Common myeloid progenitor, CD34-positive (primary cell): ENCODE measurements at regions not wholly inside any gene's neighbourhood (a gene's known extent, or its start where the extent isn't known, plus 50 kb on each side); places are given as distances from the start of the nearest gene placed in this dataset.

Experiments
- CTCF ChIA-PET: fragments of 350-600 bp; sonication (Branson Sonifier 250); formaldehyde crosslinking; loops from one replicate; lab custom pipeline; 2021; ENCODE audit warnings: antibody characterized with exemption; lab: Charles Lee
- POLR2A ChIA-PET: fragments of 350-600 bp; sonication (Branson Sonifier 250); formaldehyde crosslinking; loops from one replicate; lab custom pipeline; 2021; ENCODE audit warnings: antibody characterized with exemption; lab: Charles Lee
- DNase-seq, 3 donors: peaks; one replicate each; pipeline versions ENCODE4 v3.0.0 to v3.0.0-alpha.2; 2013
- H3K27ac ChIP-seq, 2 experiments: 1 replicate in 1 of 2; 2 replicates in 1 of 2; pipeline ENCODE4 v1.7.0; 2013; ENCODE audit warnings: inconsistent platforms in 2 of 2, low read length in 2 of 2, mild to moderate bottlenecking in 2 of 2, low read depth in 1 of 2, moderate library complexity in 1 of 2; ENCODE audit not compliant: severe bottlenecking in 2 of 2, insufficient read depth in 1 of 2, poor library complexity in 1 of 2
- H3K27me3 ChIP-seq, 5 experiments: replicated peaks in 2 of 5; 1 replicate in 3 of 5; 2 replicates in 2 of 5; pipeline versions ENCODE4 v1.6.1 to v1.7.0; 2013; ENCODE audit warnings: low read length in 4 of 5, mild to moderate bottlenecking in 2 of 5, moderate library complexity in 2 of 5, inconsistent platforms in 1 of 5; ENCODE audit not compliant: insufficient read depth in 5 of 5, control insufficient read depth in 4 of 5
- H3K36me3 ChIP-seq, 4 experiments: 1 replicate in 2 of 4; 2 replicates in 2 of 4; pipeline versions ENCODE4 v1.6.1 to v1.7.0; 2013; ENCODE audit warnings: low read length in 3 of 4, control low read depth in 1 of 4, mild to moderate bottlenecking in 1 of 4; ENCODE audit not compliant: control insufficient read depth in 4 of 4, insufficient read depth in 4 of 4
- H3K4me1 ChIP-seq, 4 experiments: 1 replicate in 3 of 4; 2 replicates in 1 of 4; pipeline versions ENCODE4 v1.6.1 to v1.7.1; 2013; ENCODE audit warnings: low read length in 3 of 4, mild to moderate bottlenecking in 3 of 4, control low read depth in 1 of 4, inconsistent platforms in 1 of 4, moderate library complexity in 1 of 4; ENCODE audit not compliant: control insufficient read depth in 4 of 4, insufficient read depth in 4 of 4; ENCODE audit errors: control extremely low read depth in 1 of 4
- H3K4me3 ChIP-seq, 7 experiments: 1 replicate in 4 of 7; 2 replicates in 3 of 7; pipeline versions ENCODE4 v1.5.1 to v1.7.0; 2013; ENCODE audit warnings: mild to moderate bottlenecking in 7 of 7, low read length in 6 of 7, moderate library complexity in 6 of 7, inconsistent platforms in 2 of 7, low read depth in 2 of 7, control low read depth in 1 of 7; ENCODE audit not compliant: insufficient read depth in 4 of 7, control insufficient read depth in 1 of 7; ENCODE audit errors: extremely low read depth in 1 of 7
- H3K9me3 ChIP-seq, 5 experiments: 1 replicate in 4 of 5; 2 replicates in 1 of 5; pipeline versions ENCODE4 v1.6.1 to v1.7.1; 2013; ENCODE audit warnings: low read length in 4 of 5, mild to moderate bottlenecking in 2 of 5, inconsistent platforms in 1 of 5, low read depth in 1 of 5, moderate library complexity in 1 of 5; ENCODE audit not compliant: control insufficient read depth in 4 of 5, insufficient read depth in 2 of 5; ENCODE audit errors: control extremely low read depth in 1 of 5
- WGBS: methylation state at CpG from one replicate; pipeline ENCODE4 v1.1.5; 2013; ENCODE audit not compliant: insufficient coverage; 5-methylcytosine and 5-hydroxymethylcytosine counted together

DNA sequence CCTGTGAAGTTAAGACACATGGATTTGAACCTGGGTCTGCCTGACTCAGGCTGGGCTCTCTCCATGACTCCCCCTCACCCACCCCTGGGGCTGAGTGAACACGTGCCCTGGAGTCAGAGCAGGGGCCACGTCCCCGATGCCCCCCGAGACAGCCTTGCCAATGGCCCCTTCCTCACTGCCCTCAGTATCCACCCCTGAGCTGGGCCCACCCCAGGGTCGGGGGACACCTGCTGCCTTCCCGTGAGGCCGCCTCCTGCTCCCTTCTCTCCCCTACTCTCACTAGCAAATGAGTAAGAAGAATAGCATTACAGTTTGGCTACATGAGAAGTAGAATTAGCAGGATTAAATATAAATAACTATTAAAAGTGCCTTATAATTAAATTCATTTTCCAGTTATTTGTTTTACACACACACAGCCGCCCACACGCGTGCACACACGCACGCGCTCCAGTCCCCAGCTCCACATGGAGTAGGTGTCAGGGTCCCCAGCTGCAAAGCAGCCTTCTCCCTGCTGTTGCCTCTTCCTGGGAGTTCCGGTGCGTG is 117.4 kb upstream of the LINGO1 start:
- no peak for DNase-seq
- ChIA-PET CTCF (no interaction called here), POLR2A (no interaction called here)
- H3K4me1 ChIP-seq, result no peaks in the 10 kb centered on the region
- 94% methylated on average over 12 of the region's 15 CpGs for WGBS
- H3K27me3 ChIP-seq, result peaks cover 0 to 2% (median 0%) of the 10 kb centered on the region in 5 experiments
- no peaks in the 10 kb centered on the region for H3K9me3 ChIP-seq
- H3K36me3 ChIP-seq, result no peaks in the 10 kb centered on the region
- H3K27ac ChIP-seq, result no peak overlapping the region
- no peak overlapping the region for H3K4me3 ChIP-seq

DNA sequence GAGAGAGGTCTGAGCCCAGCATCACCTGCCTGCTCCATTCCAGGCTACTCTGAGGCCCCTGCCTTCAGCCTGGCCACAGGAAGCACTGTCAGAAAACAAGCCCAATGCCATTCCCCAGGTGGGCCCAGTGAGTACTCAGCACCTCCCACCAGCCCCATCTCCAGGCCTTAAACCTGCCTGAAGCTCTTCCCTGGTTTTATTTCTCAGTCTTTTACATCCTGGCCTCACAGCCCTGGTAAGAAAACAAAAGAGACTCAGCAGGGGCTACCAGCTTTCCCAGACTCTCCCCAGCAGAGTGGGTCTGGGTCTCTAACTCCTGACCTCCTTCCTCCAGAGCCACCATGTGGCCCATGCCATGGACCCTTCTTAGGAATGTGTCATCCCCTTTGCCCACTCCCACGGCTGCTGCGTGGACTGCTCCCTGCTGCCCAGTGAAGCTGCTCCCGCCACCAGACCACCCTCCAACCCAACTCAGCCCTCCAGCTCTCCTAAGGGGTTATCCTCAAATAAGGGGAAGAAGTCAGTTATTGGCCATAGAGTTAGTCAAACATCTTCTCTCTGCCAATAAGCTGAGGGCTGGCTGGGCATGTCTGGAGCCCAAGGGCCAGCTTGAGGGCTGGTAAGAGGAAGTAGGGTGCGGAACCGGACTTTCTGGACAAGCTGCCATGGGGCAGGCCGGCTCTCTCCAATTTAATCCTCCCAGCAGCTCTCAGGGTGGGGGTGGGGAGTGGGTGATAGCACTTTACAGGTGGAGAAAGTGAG is 116.7 kb upstream of the LINGO1 start:
- no peaks in the 10 kb centered on the region for H3K4me1 ChIP-seq
- ChIA-PET POLR2A (no interaction called here), CTCF (no interaction called here)
- no peaks in the 10 kb centered on the region for H3K9me3 ChIP-seq
- no CpG with 5 or more reads among the region's 6 CpGs for WGBS
- peaks cover 0 to 2% (median 0%) of the 10 kb centered on the region in 5 experiments for H3K27me3 ChIP-seq
- no peaks in the 10 kb centered on the region for H3K36me3 ChIP-seq
- H3K4me3 ChIP-seq, result no peak overlapping the region
- no peak for DNase-seq
- H3K27ac ChIP-seq, result no peak overlapping the region

- H3K36me3 ChIP-seq, result no peaks in the 10 kb centered on the region
- DNase-seq, result no peak
- 93% methylated on average over 8 of the region's 10 CpGs for WGBS
- H3K4me3 ChIP-seq, result no peak overlapping the region
- H3K4me1 ChIP-seq, result no peaks in the 10 kb centered on the region
- no peaks in the 10 kb centered on the region for H3K9me3 ChIP-seq
- H3K27me3 ChIP-seq, result peaks cover 0 to 2% (median 0%) of the 10 kb centered on the region in 5 experiments
- POLR2A ChIA-PET, result no interaction called here
- CTCF ChIA-PET, result no interaction called here
- H3K27ac ChIP-seq, result no peak overlapping the region
Observed at GRCh38 chr15:77748078-77749064, 115.7 kb upstream of the LINGO1 start.

GRCh38 chr15:77747175-77748077 is 114.7 kb upstream of the LINGO1 start:
- ChIA-PET POLR2A (no interaction called here), CTCF (no interaction called here)
- WGBS, result 73% methylated on average over 4 of the region's 14 CpGs
- no peak overlapping the region for H3K27ac ChIP-seq
- no peaks in the 10 kb centered on the region for H3K36me3 ChIP-seq
- no peaks in the 10 kb centered on the region for H3K9me3 ChIP-seq
- peaks cover 0 to 5% (median 0%) of the 10 kb centered on the region in 5 experiments for H3K27me3 ChIP-seq
- no peaks in the 10 kb centered on the region for H3K4me1 ChIP-seq
- H3K4me3 ChIP-seq, result no peak overlapping the region
- no peak for DNase-seq

DNA sequence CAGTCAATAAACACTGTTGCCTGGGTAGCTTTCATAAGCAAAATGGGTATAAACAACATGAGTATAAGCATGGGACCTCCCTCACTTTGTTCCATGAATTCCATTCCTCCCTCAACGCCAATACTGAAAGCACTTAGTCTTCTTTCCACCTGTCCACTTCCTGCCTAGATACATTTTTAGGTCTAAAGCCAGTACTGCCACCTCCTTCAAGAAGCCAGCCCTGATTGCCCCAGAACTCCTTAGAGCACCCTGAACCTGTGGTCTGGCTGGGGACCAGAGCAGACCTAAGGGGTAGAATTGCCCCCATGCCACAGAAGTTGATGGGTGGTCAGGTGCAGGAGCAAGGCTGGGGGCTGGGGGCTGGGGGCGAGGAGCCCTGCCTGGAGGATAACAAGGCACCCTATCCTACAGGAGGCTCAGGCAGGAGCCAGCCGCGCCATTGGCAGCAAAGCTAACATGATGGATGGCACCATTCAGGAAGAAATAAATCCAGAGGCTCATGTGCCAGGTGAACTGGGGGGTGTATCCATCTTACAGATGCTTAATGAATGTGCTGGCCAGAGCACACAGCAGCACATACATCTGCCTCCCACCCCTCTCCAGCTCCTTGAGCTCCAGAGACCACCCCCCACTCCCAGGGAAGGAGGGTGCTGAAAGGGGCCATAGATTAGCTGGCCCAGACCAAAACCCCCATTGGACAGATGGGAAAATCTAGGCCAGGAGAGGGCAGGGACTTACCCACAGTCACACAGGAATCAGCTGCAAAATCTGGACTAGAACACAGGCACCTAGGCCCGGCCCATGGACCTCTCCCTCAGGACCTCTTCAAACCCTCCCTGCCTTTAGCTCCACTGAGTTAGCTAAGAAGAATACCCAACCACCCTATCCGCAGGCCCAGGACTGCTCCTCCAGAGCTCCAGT is 113.8 kb upstream of the LINGO1 start:
- Histone ChIP-seq H3K4me3 (no peak overlapping the region), H3K36me3 (no peaks in the 10 kb centered on the region), H3K27ac (no peak overlapping the region), H3K27me3 (peaks cover 0 to 5% (median 0%) of the 10 kb centered on the region in 5 experiments), H3K9me3 (no peaks in the 10 kb centered on the region), H3K4me1 (no peaks in the 10 kb centered on the region)
- ChIA-PET POLR2A (no interaction called here), CTCF (no interaction called here)
- DNase-seq, result no peak
- WGBS, result 100% methylated on average over 2 of the region's 6 CpGs

- no peak for DNase-seq
- H3K9me3 ChIP-seq, result no peaks in the 10 kb centered on the region
- H3K4me1 ChIP-seq, result no peaks in the 10 kb centered on the region
- 90% methylated on average over 2 of the region's 6 CpGs for WGBS
- ChIA-PET POLR2A (no interaction called here), CTCF (interaction anchor here (1.2 kb wide), 1 partner anchor 35 kb away, joined by 3 read pairs; no protein-coding TSS in a partner anchor)
- H3K4me3 ChIP-seq, result no peak overlapping the region
- H3K27ac ChIP-seq, result no peak overlapping the region
- peaks cover 0 to 16% (median 2%) of the 10 kb centered on the region in 5 experiments for H3K27me3 ChIP-seq
- H3K36me3 ChIP-seq, result no peaks in the 10 kb centered on the region
Observed at GRCh38 chr15:77744398-77744797, 111.7 kb upstream of the LINGO1 start.
